ENCODE measurements at regions not wholly inside any gene's neighbourhood (a gene's known extent, or its start where the extent isn't known, plus 50 kb on each side); places are given as distances from the start of the nearest gene placed in this dataset.

- Histone ChIP-seq H3K79me2 (no peaks in the 10 kb centered on the region), H3K9me3 (ENCODE audit: low read depth) (no peaks in the 10 kb centered on the region), H3K4me1 (ENCODE audit: insufficient read depth) (peaks cover 13% of the 10 kb centered on the region), H3K4me3 (no peak overlapping the region), H4K20me1 (ENCODE audit: insufficient read depth, poor library complexity, severe bottlenecking) (no peaks in the 10 kb centered on the region), H2AFZ (no peak overlapping the region), H3K36me3 (replicated peaks; ENCODE audit: insufficient read depth, low read depth) (no peaks in the 10 kb centered on the region), H3K27ac (peak overlapping the region; percentile 13), H3K9me2 (replicated peaks; ENCODE audit: insufficient read depth) (no peaks in the 10 kb centered on the region), H3K4me2 (no peak overlapping the region), H3K27me3 (no peaks in the 10 kb centered on the region)
- DNase-seq (ENCODE audit: low spot score) = no peak
- 93% methylated on average over 2 of the region's 3 CpGs for WGBS (ENCODE audit: low lambda C conversion rate, missing lambda C conversion rate)
- TF ChIP-seq EZH2phosphoT487 (IDR thresholded peaks at IDR 0.05; ENCODE audit: low read depth, severe bottlenecking, unreplicated experiment) (no peak), EZH2 (IDR thresholded peaks at IDR 0.05; ENCODE audit: borderline replicate concordance) (no peak), CTCF (IDR thresholded peaks at IDR 0.05; ENCODE audit: poor library complexity) (no peak)
Observed at GRCh38 chr21:28858424-28858823, 134.3 kb downstream of the LTN1 start.

GRCh38 chr21:28857752-28858151 lies 134.9 kb downstream of the LTN1 start:
- Histone ChIP-seq H3K36me3 (replicated peaks; ENCODE audit: insufficient read depth, low read depth) (no peaks in the 10 kb centered on the region), H3K9me3 (ENCODE audit: low read depth) (no peaks in the 10 kb centered on the region), H2AFZ (no peak overlapping the region), H3K4me2 (no peak overlapping the region), H4K20me1 (ENCODE audit: insufficient read depth, poor library complexity, severe bottlenecking) (no peaks in the 10 kb centered on the region), H3K4me1 (ENCODE audit: insufficient read depth) (peaks cover 13% of the 10 kb centered on the region), H3K79me2 (no peaks in the 10 kb centered on the region), H3K9me2 (replicated peaks; ENCODE audit: insufficient read depth) (no peaks in the 10 kb centered on the region), H3K4me3 (no peak overlapping the region), H3K27me3 (no peaks in the 10 kb centered on the region), H3K27ac (peak overlapping the region; percentile 13)
- WGBS (ENCODE audit: low lambda C conversion rate, missing lambda C conversion rate) = 52% methylated on average over 2 of the region's 2 CpGs
- DNase-seq (ENCODE audit: low spot score) = no peak
- TF ChIP-seq CTCF (IDR thresholded peaks at IDR 0.05; ENCODE audit: poor library complexity) (no peak), EZH2phosphoT487 (IDR thresholded peaks at IDR 0.05; ENCODE audit: low read depth, severe bottlenecking, unreplicated experiment) (no peak), EZH2 (IDR thresholded peaks at IDR 0.05; ENCODE audit: borderline replicate concordance) (no peak)

- no peaks in the 10 kb centered on the region for H3K79me2 ChIP-seq
- TF ChIP-seq EZH2 (IDR thresholded peaks at IDR 0.05; ENCODE audit: borderline replicate concordance) = no peak
- TF ChIP-seq CTCF (IDR thresholded peaks at IDR 0.05; ENCODE audit: poor library complexity) = no peak
- TF ChIP-seq EZH2phosphoT487 (IDR thresholded peaks at IDR 0.05; ENCODE audit: low read depth, severe bottlenecking, unreplicated experiment) = no peak
- WGBS (ENCODE audit: low lambda C conversion rate, missing lambda C conversion rate) = 76% methylated on average over 5 of the region's 5 CpGs
- no peak overlapping the region for H3K27ac ChIP-seq
- no peak overlapping the region for H2AFZ ChIP-seq
- no peaks in the 10 kb centered on the region for H3K27me3 ChIP-seq
- H4K20me1 ChIP-seq (ENCODE audit: insufficient read depth, poor library complexity, severe bottlenecking) = no peaks in the 10 kb centered on the region
- H3K9me2 ChIP-seq (replicated peaks; ENCODE audit: insufficient read depth) = no peaks in the 10 kb centered on the region
- H3K4me2 ChIP-seq = no peak overlapping the region
- no peaks in the 10 kb centered on the region for H3K36me3 ChIP-seq (replicated peaks; ENCODE audit: insufficient read depth, low read depth)
- no peak overlapping the region for H3K4me3 ChIP-seq
- H3K9me3 ChIP-seq (ENCODE audit: low read depth) = no peaks in the 10 kb centered on the region
- H3K4me1 ChIP-seq (ENCODE audit: insufficient read depth) = peaks cover 13% of the 10 kb centered on the region
- no peak for DNase-seq (ENCODE audit: low spot score)
Observed at GRCh38 chr21:28856588-28857250, 136.0 kb downstream of the LTN1 start.
